ENCODE measurements at regions not wholly inside any gene's neighbourhood (a gene's known extent, or its start where the extent isn't known, plus 50 kb on each side); places are given as distances from the start of the nearest gene placed in this dataset.
A peak's percentile ranks its signal among the peaks of the same experiment; 100 is the strongest.

DNA sequence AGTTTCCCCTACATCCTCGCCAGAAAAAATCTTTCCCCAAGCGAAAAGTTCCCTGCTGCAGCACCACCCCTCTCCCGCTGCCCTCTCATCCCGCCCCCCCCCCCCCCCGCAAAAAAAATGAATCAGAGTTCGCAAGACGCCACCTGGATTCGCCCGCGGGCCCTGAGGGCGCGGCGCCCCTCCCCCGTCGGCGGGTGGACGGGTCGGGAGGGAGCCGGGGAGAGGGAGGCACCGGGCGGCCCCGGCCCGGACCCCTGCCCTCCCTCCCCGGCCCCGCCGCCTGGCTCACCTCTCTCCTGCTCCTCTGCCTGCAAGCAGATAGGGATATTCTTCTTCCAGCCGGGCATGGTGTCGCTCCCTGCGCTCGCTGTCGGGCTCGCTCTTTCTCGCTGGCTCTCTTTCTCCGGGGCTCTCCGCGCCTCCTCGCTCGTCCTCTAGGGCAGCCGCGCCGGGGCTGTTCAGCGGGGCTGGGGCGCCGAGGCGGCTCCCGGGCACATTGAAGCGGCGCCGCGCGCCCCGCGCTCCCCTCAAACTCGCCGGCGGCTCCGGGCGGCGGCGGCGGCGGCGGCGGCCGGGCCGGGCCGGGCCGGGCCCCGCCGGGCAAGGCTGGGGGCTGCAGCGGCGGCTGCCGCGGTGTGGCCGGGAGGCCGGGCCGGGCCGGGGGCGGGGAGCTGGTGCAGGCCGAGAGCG lies 200.3 kb upstream of the CAND1 start:
- TF ChIP-seq, protein P1, sequence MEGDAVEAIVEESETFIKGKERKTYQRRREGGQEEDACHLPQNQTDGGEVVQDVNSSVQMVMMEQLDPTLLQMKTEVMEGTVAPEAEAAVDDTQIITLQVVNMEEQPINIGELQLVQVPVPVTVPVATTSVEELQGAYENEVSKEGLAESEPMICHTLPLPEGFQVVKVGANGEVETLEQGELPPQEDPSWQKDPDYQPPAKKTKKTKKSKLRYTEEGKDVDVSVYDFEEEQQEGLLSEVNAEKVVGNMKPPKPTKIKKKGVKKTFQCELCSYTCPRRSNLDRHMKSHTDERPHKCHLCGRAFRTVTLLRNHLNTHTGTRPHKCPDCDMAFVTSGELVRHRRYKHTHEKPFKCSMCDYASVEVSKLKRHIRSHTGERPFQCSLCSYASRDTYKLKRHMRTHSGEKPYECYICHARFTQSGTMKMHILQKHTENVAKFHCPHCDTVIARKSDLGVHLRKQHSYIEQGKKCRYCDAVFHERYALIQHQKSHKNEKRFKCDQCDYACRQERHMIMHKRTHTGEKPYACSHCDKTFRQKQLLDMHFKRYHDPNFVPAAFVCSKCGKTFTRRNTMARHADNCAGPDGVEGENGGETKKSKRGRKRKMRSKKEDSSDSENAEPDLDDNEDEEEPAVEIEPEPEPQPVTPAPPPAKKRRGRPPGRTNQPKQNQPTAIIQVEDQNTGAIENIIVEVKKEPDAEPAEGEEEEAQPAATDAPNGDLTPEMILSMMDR (IDR thresholded peaks at IDR 0.05), result no peak
- peak in 1 of 2 donors; percentile 8 for TF ChIP-seq POLR2A (IDR thresholded peaks at IDR 0.05)

All from Peyer's patch (tissue), 4 donors.